ENCODE measurements at regions not wholly inside any gene's neighbourhood (a gene's known extent, or its start where the extent isn't known, plus 50 kb on each side); places are given as distances from the start of the nearest gene placed in this dataset.

- TF ChIP-seq EZH2 (IDR thresholded peaks at IDR 0.05; ENCODE audit: borderline replicate concordance) (no peak), CTCF (IDR thresholded peaks at IDR 0.05; ENCODE audit: poor library complexity) (no peak), EZH2phosphoT487 (IDR thresholded peaks at IDR 0.05; ENCODE audit: low read depth, severe bottlenecking, unreplicated experiment) (no peak)
These were observed 102.8 kb upstream of the C1orf21 start for GRCh38 chr1:184283999-184284398.

Measured in hepatocyte (in vitro differentiated cells).